Activated naive CD4-positive, alpha-beta T cell treated with anti-CD3 and anti-CD28 coated beads, Interleukin-2, amount 50 U/mL, for 24 hours (primary cell): ENCODE measurements at regions not wholly inside any gene's neighbourhood (a gene's known extent, or its start where the extent isn't known, plus 50 kb on each side); places are given as distances from the start of the nearest gene placed in this dataset.

Source experiments
- H3K27ac Mint-ChIP-seq: one replicate; pipeline ENCODE4 v1.8.0; 2021; ENCODE audit warnings: mild to moderate bottlenecking, mixed read lengths
- H3K27me3 Mint-ChIP-seq: one replicate; pipeline ENCODE4 v1.8.0; 2021; ENCODE audit warnings: mixed read lengths
- H3K36me3 Mint-ChIP-seq: one replicate; pipeline ENCODE4 v1.8.0; 2021; ENCODE audit warnings: mixed read lengths
- H3K4me1 Mint-ChIP-seq: one replicate; pipeline ENCODE4 v1.8.0; 2021; ENCODE audit warnings: mixed read lengths
- H3K4me3 Mint-ChIP-seq: one replicate; pipeline ENCODE4 v1.8.0; 2021; ENCODE audit warnings: mild to moderate bottlenecking, mixed read lengths
- H3K9me3 Mint-ChIP-seq: one replicate; pipeline ENCODE4 v1.8.0; 2021; ENCODE audit warnings: mixed read lengths

DNA sequence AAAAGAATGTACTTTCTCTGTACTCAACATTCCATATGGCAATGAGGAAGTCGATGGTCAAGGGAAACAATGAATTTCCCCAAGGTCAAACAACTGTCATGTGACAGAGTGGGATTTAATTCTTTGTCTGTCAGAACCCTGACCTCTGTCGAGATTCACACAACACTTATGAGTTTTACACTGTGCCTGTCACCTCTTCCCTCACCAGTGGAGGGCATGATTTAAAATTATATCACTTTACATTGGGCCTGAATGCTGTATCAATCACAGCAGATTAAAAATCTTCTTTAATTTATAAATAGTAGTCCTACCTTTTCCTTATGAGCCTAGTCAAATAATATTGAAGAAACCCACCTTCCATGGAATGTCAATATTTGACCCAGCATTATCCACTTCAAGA, 276.7 kb downstream of the CDH10 start:
- Mint-ChIP-seq H3K27me3 (no peaks in the 10 kb centered on the region), H3K4me3 (no peak overlapping the region), H3K27ac (no peak overlapping the region), H3K9me3 (peaks cover 5% of the 10 kb centered on the region), H3K36me3 (no peaks in the 10 kb centered on the region), H3K4me1 (no peaks in the 10 kb centered on the region)

DNA sequence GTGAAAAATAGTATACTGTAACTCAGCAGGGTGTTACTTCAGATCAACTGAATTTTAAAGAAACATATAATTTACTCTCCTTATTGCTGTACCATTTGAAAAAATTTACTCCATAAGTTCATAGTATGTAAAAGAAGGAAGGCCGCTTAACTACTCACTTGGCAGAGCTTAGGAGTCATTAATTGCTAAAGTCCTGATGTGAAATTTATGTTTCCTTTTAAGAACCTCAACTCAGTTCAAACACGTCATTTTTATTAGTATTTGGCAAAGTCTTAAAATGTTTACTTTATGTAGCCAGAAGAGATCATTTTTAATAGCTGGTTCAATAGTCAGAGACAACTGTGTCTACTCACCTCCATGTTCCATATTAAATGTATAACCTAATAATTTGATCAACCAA, 268.6 kb downstream of the CDH10 start:
- no peaks in the 10 kb centered on the region for H3K36me3 Mint-ChIP-seq
- no peaks in the 10 kb centered on the region for H3K27me3 Mint-ChIP-seq
- no peak overlapping the region for H3K4me3 Mint-ChIP-seq
- H3K4me1 Mint-ChIP-seq = no peaks in the 10 kb centered on the region
- no peak overlapping the region for H3K27ac Mint-ChIP-seq
- H3K9me3 Mint-ChIP-seq = peaks cover 5% of the 10 kb centered on the region

DNA sequence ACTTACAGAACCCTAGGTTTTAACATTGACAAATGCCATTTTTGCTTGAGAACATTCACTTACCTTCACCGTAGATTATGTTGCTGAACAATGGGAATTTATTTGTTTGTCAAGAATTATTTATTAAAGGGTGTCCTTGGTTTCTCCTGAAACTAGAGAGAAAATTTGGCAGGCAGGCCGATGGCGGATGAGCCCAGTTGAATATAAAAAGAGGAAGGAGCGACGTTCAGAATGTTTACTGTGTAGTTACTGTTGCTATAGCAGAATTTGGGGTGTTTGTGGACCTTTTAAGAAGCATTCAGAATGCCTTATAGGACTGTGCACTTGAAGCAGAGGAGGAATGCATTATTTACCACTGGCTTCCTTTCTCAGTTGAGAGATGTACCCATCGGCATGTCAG, 268.2 kb downstream of the CDH10 start:
- peaks cover 5% of the 10 kb centered on the region for H3K9me3 Mint-ChIP-seq
- H3K27me3 Mint-ChIP-seq = no peaks in the 10 kb centered on the region
- no peaks in the 10 kb centered on the region for H3K36me3 Mint-ChIP-seq
- H3K4me1 Mint-ChIP-seq = no peaks in the 10 kb centered on the region
- H3K27ac Mint-ChIP-seq = no peak overlapping the region
- no peak overlapping the region for H3K4me3 Mint-ChIP-seq

DNA sequence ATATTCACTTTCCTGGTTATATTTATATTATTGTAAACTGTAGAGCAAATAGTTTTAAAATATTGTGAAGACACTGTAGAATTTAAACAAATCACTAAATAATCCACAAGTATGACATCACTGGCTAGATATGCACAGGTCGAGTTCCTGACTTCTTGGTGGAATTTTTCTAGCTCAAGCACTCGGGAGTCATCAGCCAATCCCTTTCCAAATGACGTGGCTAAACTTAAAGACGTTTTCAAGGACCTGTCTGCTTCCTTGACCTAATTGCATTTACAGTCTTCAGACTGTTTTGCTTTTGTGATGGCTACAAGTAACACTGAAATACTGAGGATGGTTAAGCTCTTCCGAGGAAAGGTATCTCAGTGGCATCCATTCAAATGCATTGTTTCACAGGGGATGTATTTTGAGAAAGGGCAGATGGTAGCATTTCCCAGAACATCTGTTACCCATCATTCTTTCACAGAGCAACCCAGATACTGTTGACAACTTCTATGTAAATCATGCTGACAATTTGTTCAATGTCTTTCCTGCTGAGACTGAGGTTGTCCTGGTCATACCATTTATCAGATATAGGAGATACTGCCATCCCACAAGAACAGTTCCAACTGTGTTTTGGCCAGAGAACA, 262.8 kb downstream of the CDH10 start:
- H3K27me3 Mint-ChIP-seq = no peaks in the 10 kb centered on the region
- H3K36me3 Mint-ChIP-seq = no peaks in the 10 kb centered on the region
- no peak overlapping the region for H3K27ac Mint-ChIP-seq
- H3K4me1 Mint-ChIP-seq = no peaks in the 10 kb centered on the region
- no peak overlapping the region for H3K4me3 Mint-ChIP-seq
- peaks cover 5% of the 10 kb centered on the region for H3K9me3 Mint-ChIP-seq

DNA sequence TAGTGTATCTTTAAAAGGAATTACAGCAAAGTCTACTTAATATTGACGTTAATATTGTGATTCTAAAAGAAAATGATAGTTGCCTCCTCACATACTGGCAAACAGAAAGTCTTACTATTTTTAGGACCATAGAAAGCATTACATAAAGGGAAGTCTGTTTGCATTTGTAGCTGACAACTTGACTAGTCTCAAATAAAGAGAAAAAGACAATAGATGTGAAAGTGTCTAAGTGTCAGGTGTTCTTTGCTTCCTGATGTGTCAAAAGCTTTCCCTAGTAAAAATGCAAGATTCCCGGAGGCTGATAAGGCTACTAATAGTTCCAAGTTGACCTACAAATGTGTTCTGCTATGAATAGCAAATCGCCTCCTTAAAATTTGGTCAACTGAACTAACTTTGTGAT, 259.7 kb downstream of the CDH10 start:
- no peak overlapping the region for H3K4me3 Mint-ChIP-seq
- H3K9me3 Mint-ChIP-seq = peaks cover 1% of the 10 kb centered on the region
- H3K4me1 Mint-ChIP-seq = no peaks in the 10 kb centered on the region
- no peak overlapping the region for H3K27ac Mint-ChIP-seq
- no peaks in the 10 kb centered on the region for H3K27me3 Mint-ChIP-seq
- H3K36me3 Mint-ChIP-seq = no peaks in the 10 kb centered on the region

DNA sequence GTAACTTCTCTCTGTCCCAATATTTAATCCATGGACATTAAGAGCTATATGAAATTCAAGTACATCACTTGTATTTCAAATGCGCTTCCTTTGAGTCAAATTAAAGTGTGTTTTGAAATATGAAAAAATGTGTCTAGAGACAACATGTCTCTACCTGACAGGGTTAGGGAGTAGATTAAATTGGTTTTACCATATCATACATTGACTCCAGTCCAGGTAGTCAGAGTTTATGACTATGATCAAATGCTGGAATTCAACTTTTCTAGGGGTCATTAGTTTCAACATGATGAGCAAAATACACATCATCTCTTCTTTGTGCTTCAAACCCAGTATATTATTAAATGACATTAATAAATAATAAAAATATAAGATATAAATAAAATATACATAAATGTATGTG, 259.2 kb downstream of the CDH10 start:
- H3K9me3 Mint-ChIP-seq = no peaks in the 10 kb centered on the region
- no peaks in the 10 kb centered on the region for H3K4me1 Mint-ChIP-seq
- no peaks in the 10 kb centered on the region for H3K27me3 Mint-ChIP-seq
- no peak overlapping the region for H3K4me3 Mint-ChIP-seq
- H3K36me3 Mint-ChIP-seq = no peaks in the 10 kb centered on the region
- no peak overlapping the region for H3K27ac Mint-ChIP-seq

DNA sequence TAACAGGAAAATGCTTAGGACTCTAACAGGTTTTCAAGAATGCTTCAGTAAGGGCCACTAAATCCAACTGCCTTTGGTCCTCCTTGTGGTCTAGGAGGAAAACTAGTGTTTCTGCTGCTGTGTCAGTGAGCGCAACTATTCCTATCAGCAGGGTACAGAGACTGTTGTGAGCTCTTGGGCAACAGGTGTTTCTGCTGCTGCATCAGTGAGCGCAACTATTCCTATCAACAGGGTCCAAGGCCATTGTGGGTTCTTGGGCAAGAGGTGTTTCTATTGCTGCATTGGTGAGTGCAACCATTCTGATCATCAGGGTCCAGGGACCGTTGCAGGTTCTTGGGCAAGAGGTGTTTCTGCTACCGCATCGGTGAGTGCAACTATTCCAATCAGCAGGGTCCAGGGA, 256.3 kb downstream of the CDH10 start:
- Mint-ChIP-seq H3K27ac (no peak overlapping the region), H3K36me3 (no peaks in the 10 kb centered on the region), H3K4me1 (no peaks in the 10 kb centered on the region), H3K27me3 (no peaks in the 10 kb centered on the region), H3K4me3 (no peak overlapping the region), H3K9me3 (no peaks in the 10 kb centered on the region)

DNA sequence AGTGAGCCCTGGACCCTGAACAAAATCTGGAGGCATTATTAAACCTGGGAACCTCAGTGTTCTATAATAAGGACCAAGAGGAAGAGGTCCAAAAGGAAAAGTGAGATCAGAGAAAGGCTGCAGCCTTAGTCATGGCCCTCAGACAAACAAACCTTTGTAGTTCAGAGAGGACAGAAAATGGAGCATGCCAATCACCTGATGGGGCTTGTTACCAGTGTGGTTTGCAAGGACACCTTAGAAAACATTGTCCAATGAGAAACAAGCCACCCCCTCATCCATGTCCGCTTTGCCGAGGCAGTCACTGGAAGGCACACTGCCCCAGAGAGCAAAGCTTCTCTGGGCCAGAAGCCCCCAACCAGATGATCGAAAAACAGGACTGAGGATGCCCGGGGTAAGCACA, 254.8 kb downstream of the CDH10 start:
- Mint-ChIP-seq H3K4me1 (no peaks in the 10 kb centered on the region), H3K27me3 (no peaks in the 10 kb centered on the region), H3K36me3 (no peaks in the 10 kb centered on the region), H3K27ac (no peak overlapping the region), H3K4me3 (no peak overlapping the region), H3K9me3 (no peaks in the 10 kb centered on the region)

DNA sequence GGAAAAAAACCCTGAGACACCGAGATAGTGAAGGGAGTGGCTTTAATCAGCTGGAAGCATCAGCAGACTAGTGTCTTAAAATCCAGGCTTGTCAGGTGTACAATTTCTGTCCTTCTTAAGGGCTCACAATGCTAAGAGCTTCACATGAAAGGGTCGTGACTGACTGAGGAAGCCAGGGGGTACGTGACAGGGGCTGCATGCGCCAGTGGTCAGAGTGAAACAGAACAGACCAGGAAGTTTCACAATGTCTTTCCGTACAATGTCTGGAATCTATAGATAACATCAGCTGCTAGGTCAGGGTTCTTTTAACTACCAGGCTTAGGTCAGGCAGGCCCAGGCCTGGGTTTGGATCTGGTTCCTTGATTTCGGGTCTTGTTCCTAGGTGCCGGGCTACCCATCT, 253.0 kb downstream of the CDH10 start:
- H3K27ac Mint-ChIP-seq = no peak overlapping the region
- H3K36me3 Mint-ChIP-seq = no peaks in the 10 kb centered on the region
- no peaks in the 10 kb centered on the region for H3K4me1 Mint-ChIP-seq
- H3K4me3 Mint-ChIP-seq = no peak overlapping the region
- peaks cover 4% of the 10 kb centered on the region for H3K9me3 Mint-ChIP-seq
- no peaks in the 10 kb centered on the region for H3K27me3 Mint-ChIP-seq

DNA sequence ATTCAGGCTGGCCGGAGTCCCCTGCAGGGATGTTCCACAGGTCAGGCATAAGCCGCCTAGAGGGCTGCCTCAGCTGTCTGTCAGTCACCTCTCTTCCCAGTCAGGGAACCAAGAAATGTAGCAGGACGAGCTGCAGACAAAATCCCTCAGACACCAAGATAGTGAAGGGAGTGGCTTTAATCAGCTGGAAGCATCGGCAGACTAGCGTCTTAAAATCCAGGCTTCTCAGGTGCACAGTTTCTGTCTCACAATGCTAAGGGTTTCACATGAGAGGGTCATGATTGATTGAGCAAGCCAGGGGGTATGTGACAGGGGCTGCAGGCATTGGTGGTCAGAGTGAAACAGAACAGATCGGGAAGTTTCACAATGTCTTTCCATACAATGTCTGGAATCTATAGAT, 247.2 kb downstream of the CDH10 start:
- Mint-ChIP-seq H3K27ac (no peak overlapping the region), H3K4me3 (no peak overlapping the region), H3K36me3 (no peaks in the 10 kb centered on the region), H3K4me1 (no peaks in the 10 kb centered on the region), H3K27me3 (no peaks in the 10 kb centered on the region), H3K9me3 (peaks cover 4% of the 10 kb centered on the region)

DNA sequence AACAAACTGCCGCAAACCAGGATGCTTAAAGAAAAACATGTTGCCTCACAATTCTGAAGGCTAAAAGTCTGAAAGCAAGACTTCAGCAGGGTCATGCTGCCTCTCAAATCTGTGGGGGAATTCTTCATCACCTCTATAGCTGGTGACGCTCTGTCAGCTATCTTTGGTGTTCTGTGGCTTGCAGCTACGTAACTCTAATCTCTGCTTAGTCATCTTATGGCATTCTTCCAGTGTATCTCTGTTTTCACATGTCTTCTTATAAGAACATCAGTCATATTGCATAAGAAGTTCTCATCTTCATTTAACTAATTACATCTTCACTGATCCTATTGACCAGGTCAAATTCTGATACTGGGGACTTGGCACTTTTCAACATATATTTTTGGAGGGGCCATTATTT, 243.0 kb downstream of the CDH10 start:
- H3K27me3 Mint-ChIP-seq = no peaks in the 10 kb centered on the region
- no peaks in the 10 kb centered on the region for H3K9me3 Mint-ChIP-seq
- H3K36me3 Mint-ChIP-seq = no peaks in the 10 kb centered on the region
- H3K27ac Mint-ChIP-seq = no peak overlapping the region
- no peak overlapping the region for H3K4me3 Mint-ChIP-seq
- H3K4me1 Mint-ChIP-seq = no peaks in the 10 kb centered on the region

DNA sequence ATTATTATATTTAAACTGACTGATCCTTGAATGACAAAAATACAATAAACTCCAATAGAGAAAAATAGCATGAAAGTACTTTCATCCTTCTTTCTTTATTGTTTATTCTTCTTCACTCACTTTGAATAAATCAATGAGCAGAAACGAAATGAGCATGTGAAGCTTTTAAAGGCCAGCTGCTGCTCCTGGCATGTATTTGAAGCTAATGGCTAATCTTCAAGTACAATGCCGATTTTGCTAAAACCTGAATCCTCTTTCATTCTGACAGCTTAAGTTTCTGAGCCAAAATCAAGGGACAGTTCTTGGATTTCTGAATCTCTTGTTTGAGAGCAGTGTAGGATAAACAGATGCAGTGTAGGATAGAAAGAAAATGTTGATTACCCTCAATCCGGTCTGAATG, 237.3 kb downstream of the CDH10 start:
- Mint-ChIP-seq H3K9me3 (no peaks in the 10 kb centered on the region), H3K27me3 (no peaks in the 10 kb centered on the region), H3K4me1 (no peaks in the 10 kb centered on the region), H3K36me3 (no peaks in the 10 kb centered on the region), H3K4me3 (no peak overlapping the region), H3K27ac (no peak overlapping the region)

DNA sequence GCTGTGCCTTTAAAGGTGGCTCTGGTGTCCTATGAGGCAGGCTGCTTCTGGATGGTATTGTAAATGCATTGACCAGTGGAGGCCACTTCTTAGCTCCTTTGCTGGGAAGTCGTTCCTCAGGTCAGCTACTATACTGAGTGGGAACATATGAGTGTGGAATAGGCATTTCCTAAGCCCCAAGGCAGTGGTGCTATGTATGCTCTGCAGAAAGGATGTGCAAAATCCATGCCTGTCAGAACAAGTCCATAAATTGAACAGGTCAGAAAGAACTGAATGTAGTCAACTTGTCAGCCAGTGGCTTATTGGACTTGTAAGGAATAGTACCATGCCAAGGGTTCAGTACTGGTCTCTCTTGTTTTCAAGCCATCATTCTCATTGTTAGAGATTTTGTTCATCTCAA, 216.4 kb downstream of the CDH10 start:
- H3K9me3 Mint-ChIP-seq = no peaks in the 10 kb centered on the region
- no peaks in the 10 kb centered on the region for H3K36me3 Mint-ChIP-seq

DNA sequence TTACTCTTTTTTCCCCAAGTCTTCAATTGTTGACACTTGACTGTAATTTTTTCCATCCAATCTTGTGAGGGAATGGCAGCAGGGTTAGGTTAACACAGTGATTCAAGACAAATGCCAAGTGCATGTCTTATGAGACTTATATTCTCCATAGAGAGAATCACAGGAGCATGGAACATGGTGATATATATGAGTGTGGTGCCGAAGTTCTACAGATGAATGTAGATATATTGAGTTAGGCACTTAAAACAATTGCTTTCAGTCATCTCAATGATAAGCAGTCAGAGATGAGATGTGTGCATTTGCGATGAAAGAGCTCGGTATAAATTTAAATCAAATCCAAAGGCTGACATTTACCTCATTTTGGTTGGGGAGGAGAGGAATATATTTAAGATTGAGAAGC, 211.2 kb downstream of the CDH10 start:
- Mint-ChIP-seq H3K27ac (no peak overlapping the region), H3K4me3 (no peak overlapping the region), H3K27me3 (no peaks in the 10 kb centered on the region), H3K9me3 (peaks cover 9% of the 10 kb centered on the region), H3K36me3 (no peaks in the 10 kb centered on the region), H3K4me1 (no peaks in the 10 kb centered on the region)

More for the DNA sequence above, 216.4 kb downstream of the CDH10 start:
- H3K27ac Mint-ChIP-seq = no peak overlapping the region
- H3K27me3 Mint-ChIP-seq = no peaks in the 10 kb centered on the region
- H3K4me1 Mint-ChIP-seq = no peaks in the 10 kb centered on the region
- H3K4me3 Mint-ChIP-seq = no peak overlapping the region
